ENCODE measurements at regions not wholly inside any gene's neighbourhood (a gene's known extent, or its start where the extent isn't known, plus 50 kb on each side); places are given as distances from the start of the nearest gene placed in this dataset.

- TF ChIP-seq CTCF (IDR thresholded peaks at IDR 0.05): no peak
- H3K27me3 ChIP-seq (ENCODE audit: control insufficient read depth in 2 of 2, insufficient read depth in 2 of 2, low read length in 2 of 2): no peaks in the 10 kb centered on the region
- H3K27ac Mint-ChIP-seq: no peak overlapping the region
- intact Hi-C loops (cut with micrococcal nuclease): no loop called here
- H3K9ac ChIP-seq (ENCODE audit: insufficient read depth, low read length, poor library complexity, severe bottlenecking): no peak overlapping the region
- no peak overlapping the region for H3K4me2 ChIP-seq (replicated peaks; ENCODE audit: extremely low read depth, low read length, poor library complexity, severe bottlenecking)
- WGBS (ENCODE audit: insufficient coverage): no CpG with 5 or more reads among the region's 2 CpGs
- no peaks in the 10 kb centered on the region for H3K27me3 Mint-ChIP-seq (ENCODE audit: low read depth in 3 of 3)
- H3K4me3 ChIP-seq (replicated peaks in 1 of 3; ENCODE audit: low read depth in 2 of 3, low read length in 3 of 3): no peak overlapping the region
- H3K27ac ChIP-seq (ENCODE audit: low read depth in 1 of 2, low read length in 2 of 2): no peak overlapping the region
- no peaks in the 10 kb centered on the region for H3K4me1 ChIP-seq (ENCODE audit: control insufficient read depth in 1 of 2, insufficient read depth in 2 of 2, low read length in 2 of 2)
- H2AFZ ChIP-seq (ENCODE audit: insufficient read depth, low read depth, low read length, poor library complexity, severe bottlenecking): no peak overlapping the region
- no peaks in the 10 kb centered on the region for H3K36me3 Mint-ChIP-seq
- no peaks in the 10 kb centered on the region for H3K36me3 ChIP-seq (replicated peaks in 1 of 2; ENCODE audit: control insufficient read depth in 1 of 2, insufficient read depth in 2 of 2, low read length in 2 of 2)
- H4K20me1 ChIP-seq (ENCODE audit: insufficient read depth, low read length): no peaks in the 10 kb centered on the region
- DNase-seq: no peak
- H3K4me1 Mint-ChIP-seq: no peaks in the 10 kb centered on the region
- H3K9me3 ChIP-seq (replicated peaks in 1 of 2; ENCODE audit: control insufficient read depth in 1 of 2, insufficient read depth in 1 of 2, low read length in 2 of 2): no peaks in the 10 kb centered on the region
- H3K4me3 Mint-ChIP-seq: no peak overlapping the region
- H3K9me3 Mint-ChIP-seq: peaks cover 2 to 10% (median 4%) of the 10 kb centered on the region in 7 donors
- H3K79me2 ChIP-seq (ENCODE audit: insufficient read depth, low read length): no peaks in the 10 kb centered on the region
Measured at GRCh38 chr7:108818742-108819141, 249.1 kb downstream of the DNAJB9 start.

- Histone ChIP-seq H3K36me3 (replicated peaks in 1 of 2; ENCODE audit: control insufficient read depth in 1 of 2, insufficient read depth in 2 of 2, low read length in 2 of 2) (no peaks in the 10 kb centered on the region), H3K9ac (ENCODE audit: insufficient read depth, low read length, poor library complexity, severe bottlenecking) (no peak overlapping the region), H3K9me3 (replicated peaks in 1 of 2; ENCODE audit: control insufficient read depth in 1 of 2, insufficient read depth in 1 of 2, low read length in 2 of 2) (no peaks in the 10 kb centered on the region), H3K4me1 (ENCODE audit: control insufficient read depth in 1 of 2, insufficient read depth in 2 of 2, low read length in 2 of 2) (no peaks in the 10 kb centered on the region), H3K27me3 (ENCODE audit: control insufficient read depth in 2 of 2, insufficient read depth in 2 of 2, low read length in 2 of 2) (no peaks in the 10 kb centered on the region), H3K79me2 (ENCODE audit: insufficient read depth, low read length) (no peaks in the 10 kb centered on the region), H3K4me2 (replicated peaks; ENCODE audit: extremely low read depth, low read length, poor library complexity, severe bottlenecking) (no peak overlapping the region), H4K20me1 (ENCODE audit: insufficient read depth, low read length) (no peaks in the 10 kb centered on the region), H3K4me3 (replicated peaks in 1 of 3; ENCODE audit: low read depth in 2 of 3, low read length in 3 of 3) (no peak overlapping the region), H2AFZ (ENCODE audit: insufficient read depth, low read depth, low read length, poor library complexity, severe bottlenecking) (no peak overlapping the region), H3K27ac (ENCODE audit: low read depth in 1 of 2, low read length in 2 of 2) (no peak overlapping the region)
- H3K27me3 Mint-ChIP-seq (ENCODE audit: low read depth in 3 of 3): no peaks in the 10 kb centered on the region
- H3K9me3 Mint-ChIP-seq: peaks cover 0 to 5% (median 0%) of the 10 kb centered on the region in 7 donors
- H3K36me3 Mint-ChIP-seq: no peaks in the 10 kb centered on the region
- no peak overlapping the region for H3K4me3 Mint-ChIP-seq
- H3K4me1 Mint-ChIP-seq: no peaks in the 10 kb centered on the region
- no peak for TF ChIP-seq CTCF (IDR thresholded peaks at IDR 0.05)
- WGBS (ENCODE audit: insufficient coverage): 85% methylated on average over 2 of the region's 3 CpGs
- H3K27ac Mint-ChIP-seq: no peak overlapping the region
- intact Hi-C loops (cut with micrococcal nuclease): no loop called here
- DNase-seq: no peak
Measured at GRCh38 chr7:108824840-108825580, 255.3 kb downstream of the DNAJB9 start.
